H9 (cell line): ENCODE measurements at regions not wholly inside any gene's neighbourhood (a gene's known extent, or its start where the extent isn't known, plus 50 kb on each side); places are given as distances from the start of the nearest gene placed in this dataset.

Source experiments
- DNase-seq: peaks from one replicate; pipeline ENCODE4 v3.0.0-alpha.2; 2017
- H2AFZ ChIP-seq: one replicate; pipeline ENCODE4 v1.6.1; 2013; ENCODE audit warnings: mild to moderate bottlenecking, low read length, control low read depth, moderate library complexity
- H2AK5ac ChIP-seq: 2 replicates; pipeline ENCODE4 v1.6.1; 2013; ENCODE audit warnings: low read length, control low read depth, mixed read lengths; ENCODE audit not compliant: insufficient read length
- H2BK120ac ChIP-seq: one replicate; pipeline ENCODE4 v1.6.1; 2013; ENCODE audit warnings: low read depth, mild to moderate bottlenecking, low read length, control low read depth, inconsistent platforms; ENCODE audit not compliant: poor library complexity, severe bottlenecking
- H2BK12ac ChIP-seq: 2 replicates; pipeline ENCODE4 v1.6.1; 2013; ENCODE audit warnings: low read length, control low read depth, mixed read lengths, low read depth; ENCODE audit not compliant: insufficient read length
- H2BK15ac ChIP-seq: 2 replicates; pipeline ENCODE4 v1.6.1; 2013; ENCODE audit warnings: low read depth, low read length, control low read depth
- H2BK20ac ChIP-seq: one replicate; pipeline ENCODE4 v1.6.1; 2013; ENCODE audit warnings: low read depth, mild to moderate bottlenecking, low read length, control low read depth, inconsistent platforms; ENCODE audit not compliant: poor library complexity, severe bottlenecking
- H2BK5ac ChIP-seq: 2 replicates; pipeline ENCODE4 v1.6.1; 2013; ENCODE audit warnings: low read length, control low read depth, mixed read lengths; ENCODE audit not compliant: insufficient read length
- H3K14ac ChIP-seq: 2 replicates; pipeline ENCODE4 v1.6.1; 2013; ENCODE audit warnings: low read length, control low read depth; ENCODE audit not compliant: insufficient read depth
- H3K18ac ChIP-seq: 2 replicates; pipeline ENCODE4 v1.6.1; 2013; ENCODE audit warnings: low read depth, mild to moderate bottlenecking, mixed read lengths, low read length, control low read depth; ENCODE audit not compliant: insufficient read length
- H3K23ac ChIP-seq: 2 replicates; pipeline ENCODE4 v1.6.1; 2013; ENCODE audit warnings: low read length, control low read depth, mixed read lengths, low read depth; ENCODE audit not compliant: insufficient read length
- H3K23me2 ChIP-seq: 2 replicates; pipeline ENCODE4 v1.6.1; 2013; ENCODE audit warnings: low read depth, mild to moderate bottlenecking, mixed read lengths, low read length, control low read depth; ENCODE audit not compliant: insufficient read length, poor library complexity, severe bottlenecking
- H3K27ac ChIP-seq: 2 replicates; pipeline ENCODE4 v1.5.1; 2013; ENCODE audit warnings: low read length, control low read depth, mixed read lengths, low read depth; ENCODE audit not compliant: insufficient read length
- H3K27me3 ChIP-seq: 2 replicates; pipeline ENCODE4 v1.6.1; 2013; ENCODE audit warnings: low read length, control low read depth, inconsistent platforms; ENCODE audit not compliant: insufficient read depth
- H3K4ac ChIP-seq: 2 replicates; pipeline ENCODE4 v1.6.1; 2013; ENCODE audit warnings: low read depth, mild to moderate bottlenecking, control low read depth, inconsistent platforms, low read length, moderate library complexity
- H3K4me1 ChIP-seq: 2 replicates; pipeline ENCODE4 v1.6.1; 2013; ENCODE audit warnings: low read length, control low read depth, inconsistent platforms; ENCODE audit not compliant: insufficient read depth
- H3K4me2 ChIP-seq: 2 replicates; pipeline ENCODE4 v1.6.1; 2013; ENCODE audit warnings: low read length, control low read depth, mixed read lengths; ENCODE audit not compliant: insufficient read length, insufficient read depth
- H3K56ac ChIP-seq: 2 replicates; pipeline ENCODE4 v1.6.1; 2013; ENCODE audit warnings: low read depth, mild to moderate bottlenecking, mixed read lengths, low read length, control low read depth; ENCODE audit not compliant: insufficient read length
- H3K79me1 ChIP-seq: 2 replicates; pipeline ENCODE4 v1.6.1; 2013; ENCODE audit warnings: low read depth, mild to moderate bottlenecking, moderate library complexity, low read length, control low read depth, inconsistent platforms; ENCODE audit not compliant: insufficient read depth, poor library complexity, severe bottlenecking
- H3K79me2 ChIP-seq: 2 replicates; pipeline ENCODE4 v1.6.1; 2013; ENCODE audit warnings: low read length, control low read depth, inconsistent platforms; ENCODE audit not compliant: insufficient read depth
- H3K9ac ChIP-seq: 2 replicates; pipeline ENCODE4 v1.6.1; 2013; ENCODE audit warnings: low read length, control low read depth, mixed read lengths; ENCODE audit not compliant: insufficient read length; ENCODE audit errors: extremely low read depth
- H3K9me3 ChIP-seq: one replicate; pipeline ENCODE4 v1.6.1; 2013; ENCODE audit warnings: low read depth, low read length, inconsistent platforms; ENCODE audit not compliant: control insufficient read depth
- H3T11ph ChIP-seq: one replicate; pipeline ENCODE4 v1.6.1; 2013; ENCODE audit warnings: mild to moderate bottlenecking, low read length, control low read depth, inconsistent platforms
- H4K20me1 ChIP-seq: one replicate; pipeline ENCODE4 v1.6.1; 2013; ENCODE audit not compliant: control insufficient read depth, insufficient read length, insufficient read depth
- H4K5ac ChIP-seq: 2 replicates; pipeline ENCODE4 v1.6.1; 2013; ENCODE audit warnings: low read depth, mild to moderate bottlenecking, mixed read lengths, low read length, control low read depth; ENCODE audit not compliant: insufficient read length
- H4K8ac ChIP-seq: replicated peaks from 2 replicates; pipeline ENCODE4 v1.6.1; 2013; ENCODE audit warnings: low read length, control low read depth, mixed read lengths, low read depth; ENCODE audit not compliant: insufficient read length
- H4K91ac ChIP-seq: 2 replicates; pipeline ENCODE4 v1.6.1; 2013; ENCODE audit warnings: low read depth, mild to moderate bottlenecking, moderate library complexity, mixed read lengths, low read length, control low read depth; ENCODE audit not compliant: insufficient read length
- H3K27ac Mint-ChIP-seq, 3 experiments: 2 replicates in 2 of 3; 3 replicates in 1 of 3; pipeline ENCODE4 v1.8.0; 2020 to 2021; ENCODE audit warnings: mixed read lengths in 3 of 3, mild to moderate bottlenecking in 1 of 3, moderate library complexity in 1 of 3
- H3K27me3 Mint-ChIP-seq: 2 replicates; pipeline ENCODE4 v1.8.0; 2021; ENCODE audit warnings: low read depth, mild to moderate bottlenecking, moderate library complexity, mixed read lengths
- H3K36me3 Mint-ChIP-seq, 3 experiments: 2 replicates in 2 of 3; 3 replicates in 1 of 3; pipeline ENCODE4 v1.8.0; 2020 to 2021; ENCODE audit warnings: low read depth in 3 of 3, mixed read lengths in 3 of 3; ENCODE audit not compliant: insufficient read depth in 1 of 3
- H3K4me1 Mint-ChIP-seq, 2 experiments: 2 replicates each; pipeline ENCODE4 v1.8.0; 2020; ENCODE audit warnings: mixed read lengths in 2 of 2
- H3K4me3 Mint-ChIP-seq, 2 experiments: 2 replicates in 1 of 2; 3 replicates in 1 of 2; pipeline ENCODE4 v1.8.0; 2020 to 2021; ENCODE audit warnings: mild to moderate bottlenecking in 2 of 2, mixed read lengths in 2 of 2, moderate library complexity in 1 of 2
- H3K9me3 Mint-ChIP-seq, 2 experiments: 2 replicates in 1 of 2; 3 replicates in 1 of 2; pipeline ENCODE4 v1.8.0; 2020; ENCODE audit warnings: mild to moderate bottlenecking in 2 of 2, mixed read lengths in 2 of 2, moderate library complexity in 1 of 2
- CTCF ChIP-seq: fragments of 200-600 bp; sonication (generic); conservative IDR thresholded peaks from 3 replicates; pipeline ENCODE4 v1.8.0; 2021; ENCODE audit warnings: antibody characterized with exemption, mild to moderate bottlenecking
- WGBS: extraction: QIAGEN DNeasy Blood & Tissue Kit; methylation state at CpG from one replicate; pipeline ENCODE4 v1.1.7; 2013; ENCODE audit warnings: missing lambda C conversion rate, low lambda C conversion rate, mixed read lengths; ENCODE audit not compliant: insufficient read length; ENCODE audit errors: extremely low coverage; 5-methylcytosine and 5-hydroxymethylcytosine counted together

GRCh38 chrX:16474511-16474910 lies 175.4 kb upstream of the S100G start:
- peaks cover 2% of the 10 kb centered on the region; the same call in 1 of the 2 replicates for H3K4me1 ChIP-seq
- DNase-seq, result no peak
- no peak overlapping the region for H2AK5ac ChIP-seq
- no peak overlapping the region for H2BK15ac ChIP-seq
- H4K20me1 ChIP-seq, result no peaks in the 10 kb centered on the region
- no peaks in the 10 kb centered on the region for H3K79me1 ChIP-seq
- Mint-ChIP-seq H3K9me3 (no peaks in the 10 kb centered on the region; a peak in 3 of 5 replicates), H3K27me3 (no peaks in the 10 kb centered on the region), H3K4me3 (no peak overlapping the region), H3K27ac (no peak overlapping the region), H3K4me1 (peaks cover 6 to 12% of the 10 kb centered on the region in 2 experiments; a peak in 2 of 4 replicates), H3K36me3 (peaks cover 13 to 21% (median 15%) of the 10 kb centered on the region in 3 experiments; a peak in 6 of 7 replicates)
- H3K27me3 ChIP-seq, result no peaks in the 10 kb centered on the region
- no peak for TF ChIP-seq CTCF
- no peak overlapping the region for H3K18ac ChIP-seq
- H2BK12ac ChIP-seq, result no peak overlapping the region
- no peak overlapping the region for H3K9ac ChIP-seq
- H3K56ac ChIP-seq, result no peak overlapping the region
- no CpG with 5 or more reads among the region's 4 CpGs for WGBS
- no peak overlapping the region for H2BK20ac ChIP-seq
- no peak overlapping the region for H4K8ac ChIP-seq
- H4K91ac ChIP-seq, result no peak overlapping the region
- no peaks in the 10 kb centered on the region for H3K23me2 ChIP-seq
- H3K27ac ChIP-seq, result no peak overlapping the region
- H2BK120ac ChIP-seq, result no peak overlapping the region
- H3T11ph ChIP-seq, result no peak overlapping the region
- H4K5ac ChIP-seq, result no peak overlapping the region
- H2BK5ac ChIP-seq, result no peak overlapping the region
- H3K14ac ChIP-seq, result no peak overlapping the region
- H3K23ac ChIP-seq, result no peak overlapping the region
- H2AFZ ChIP-seq, result no peak overlapping the region
- H3K9me3 ChIP-seq, result no peaks in the 10 kb centered on the region
- no peaks in the 10 kb centered on the region for H3K79me2 ChIP-seq
- no peak overlapping the region for H3K4ac ChIP-seq
- no peak overlapping the region for H3K4me2 ChIP-seq
